Neural progenitor cell (in vitro differentiated cells): ENCODE measurements at regions not wholly inside any gene's neighbourhood (a gene's known extent, or its start where the extent isn't known, plus 50 kb on each side); places are given as distances from the start of the nearest gene placed in this dataset.

Experiments
- DNase-seq: peaks from one replicate; pipeline ENCODE4 v3.0.0-alpha.2; 2016; ENCODE audit warnings: low spot score
- H2AFZ ChIP-seq: fragments of 200-600 bp; sonication (generic); replicated peaks from 2 replicates; pipeline ENCODE4 v1.6.1; 2016; ENCODE audit warnings: antibody characterized with exemption
- H3F3A ChIP-seq: fragments of 200-600 bp; sonication (generic); 2 replicates; pipeline ENCODE4 v1.6.1; 2016; ENCODE audit warnings: antibody characterized with exemption, low read depth
- H3K27ac ChIP-seq: fragments of 200-600 bp; sonication (generic); 2 replicates; pipeline ENCODE4 v1.5.1; 2016; ENCODE audit warnings: mild to moderate bottlenecking
- H3K27me3 ChIP-seq: fragments of 200-600 bp; sonication (generic); 2 replicates; pipeline ENCODE4 v1.6.1; 2016; ENCODE audit warnings: mild to moderate bottlenecking, moderate library complexity
- H3K36me3 ChIP-seq: fragments of 200-600 bp; sonication (generic); 2 replicates; pipeline ENCODE4 v1.5.1; 2016
- H3K4me1 ChIP-seq: fragments of 200-600 bp; sonication (generic); 2 replicates; pipeline ENCODE4 v1.6.1; 2016; ENCODE audit warnings: mixed run types
- H3K4me2 ChIP-seq: fragments of 200-600 bp; sonication (generic); 2 replicates; pipeline ENCODE4 v1.6.1; 2016
- H3K4me3 ChIP-seq: fragments of 200-600 bp; sonication (generic); 2 replicates; pipeline ENCODE4 v1.5.1; 2016
- H3K79me2 ChIP-seq: fragments of 200-600 bp; sonication (generic); 2 replicates; pipeline ENCODE4 v1.6.1; 2016; ENCODE audit warnings: low read depth
- H3K9ac ChIP-seq: fragments of 200-600 bp; sonication (generic); 2 replicates; pipeline ENCODE4 v1.6.1; 2016
- H3K9me3 ChIP-seq: fragments of 200-600 bp; sonication (generic); 2 replicates; pipeline ENCODE4 v1.5.1; 2016; ENCODE audit warnings: low read depth
- H4K20me1 ChIP-seq: fragments of 200-600 bp; sonication (generic); 2 replicates; pipeline ENCODE4 v1.6.1; 2016; ENCODE audit warnings: low read depth
- H3K27ac Mint-ChIP-seq: 3 replicates; pipeline ENCODE4 v1.8.0; 2021; ENCODE audit warnings: mixed read lengths
- H3K27me3 Mint-ChIP-seq: 2 replicates; pipeline ENCODE4 v1.8.0; 2022; ENCODE audit warnings: low read depth, mild to moderate bottlenecking, inconsistent platforms, moderate library complexity, mixed read lengths; ENCODE audit not compliant: insufficient read depth
- H3K36me3 Mint-ChIP-seq: 3 replicates; pipeline ENCODE4 v1.8.0; 2021; ENCODE audit warnings: mixed read lengths
- H3K4me1 Mint-ChIP-seq: 3 replicates; pipeline ENCODE4 v1.8.0; 2021; ENCODE audit warnings: mixed read lengths
- H3K4me3 Mint-ChIP-seq: 3 replicates; pipeline ENCODE4 v1.8.0; 2021; ENCODE audit warnings: mild to moderate bottlenecking, moderate library complexity, mixed read lengths
- H3K9me3 Mint-ChIP-seq: 3 replicates; pipeline ENCODE4 v1.8.0; 2020; ENCODE audit warnings: mixed read lengths
- EZH2 ChIP-seq: fragments of 200-600 bp; sonication (generic); IDR thresholded peaks from 2 replicates; pipeline ENCODE4 v1.6.1; 2017; ENCODE audit warnings: antibody characterized with exemption, mild to moderate bottlenecking, moderate library complexity
- EZH2phosphoT487 ChIP-seq: fragments of 200-600 bp; sonication (generic); IDR thresholded peaks from 2 replicates; pipeline ENCODE4 v1.6.1; 2017; ENCODE audit warnings: antibody characterized with exemption
- TF ChIP-seq, protein P1 (sequence below): fragments of 200-600 bp; sonication (generic); IDR thresholded peaks from 2 replicates; pipeline ENCODE4 v1.5.1; 2017; ENCODE audit warnings: antibody characterized with exemption, mild to moderate bottlenecking

DNA sequence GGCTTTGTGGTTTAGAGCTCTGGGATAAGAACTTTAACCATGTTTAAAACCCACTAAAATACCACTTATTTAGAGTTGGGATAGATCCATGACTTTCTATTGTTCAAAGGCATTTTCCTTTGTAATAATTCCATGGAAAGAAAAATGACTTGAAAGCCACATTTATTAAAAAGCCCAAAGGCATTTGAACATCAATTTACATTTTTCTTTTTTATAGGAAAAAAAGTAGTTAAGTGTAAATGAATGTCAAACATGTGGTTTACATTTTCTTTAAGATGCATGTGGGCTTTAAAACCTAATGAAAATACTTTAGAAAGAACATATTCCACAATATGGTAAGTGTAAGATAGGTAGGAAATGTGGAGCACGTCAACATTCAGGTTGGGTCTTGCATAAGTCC, 443.2 kb downstream of the TOX3 start:
- H3K27me3 Mint-ChIP-seq = no peaks in the 10 kb centered on the region
- no peak overlapping the region for H3K27ac Mint-ChIP-seq
- Histone ChIP-seq H3K4me3 (no peak overlapping the region), H3K27me3 (no peaks in the 10 kb centered on the region), H2AFZ (no peak overlapping the region), H3F3A (no peaks in the 10 kb centered on the region), H3K36me3 (no peaks in the 10 kb centered on the region), H3K27ac (no peak overlapping the region), H3K79me2 (no peaks in the 10 kb centered on the region), H3K4me2 (no peak overlapping the region), H4K20me1 (no peaks in the 10 kb centered on the region), H3K9ac (no peak overlapping the region), H3K4me1 (no peaks in the 10 kb centered on the region), H3K9me3 (no peaks in the 10 kb centered on the region)
- no peaks in the 10 kb centered on the region for H3K9me3 Mint-ChIP-seq
- H3K4me1 Mint-ChIP-seq = no peaks in the 10 kb centered on the region
- no peaks in the 10 kb centered on the region for H3K36me3 Mint-ChIP-seq
- TF ChIP-seq EZH2phosphoT487 (no peak), EZH2 (no peak)
- H3K4me3 Mint-ChIP-seq = no peak overlapping the region
- DNase-seq = no peak

DNA sequence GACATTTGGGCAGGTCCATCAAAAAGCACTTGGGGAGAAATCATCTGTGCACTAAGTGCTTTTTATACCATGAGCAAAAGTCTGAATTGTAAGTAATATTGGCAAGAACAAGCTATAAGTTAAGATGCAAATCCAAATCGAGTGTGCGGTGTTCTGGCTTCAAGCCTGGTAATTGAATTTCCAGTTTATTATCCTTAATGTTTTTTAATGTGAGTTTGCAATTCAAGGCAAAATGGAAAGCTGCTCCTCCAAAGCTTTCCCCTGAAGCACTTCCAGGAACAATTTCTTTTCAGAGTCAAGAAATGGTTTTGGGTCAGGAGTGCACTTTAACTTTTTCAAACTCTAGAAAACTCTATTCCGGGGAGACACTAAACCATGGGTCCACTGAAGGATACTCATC, 445.7 kb downstream of the TOX3 start:
- H3K27me3 ChIP-seq = no peaks in the 10 kb centered on the region
- no peaks in the 10 kb centered on the region for H3K9me3 ChIP-seq
- no peak overlapping the region for H3K4me2 ChIP-seq
- no peaks in the 10 kb centered on the region for H3K36me3 Mint-ChIP-seq
- no peak overlapping the region for H3K27ac ChIP-seq
- no peak overlapping the region for H2AFZ ChIP-seq
- H3K9me3 Mint-ChIP-seq = no peaks in the 10 kb centered on the region
- no peaks in the 10 kb centered on the region for H4K20me1 ChIP-seq
- H3K27ac Mint-ChIP-seq = no peak overlapping the region
- no peak overlapping the region for H3K9ac ChIP-seq
- H3K4me1 Mint-ChIP-seq = no peaks in the 10 kb centered on the region
- H3K4me1 ChIP-seq = no peaks in the 10 kb centered on the region
- H3K79me2 ChIP-seq = no peaks in the 10 kb centered on the region
- H3K4me3 Mint-ChIP-seq = no peak overlapping the region
- no peak for TF ChIP-seq EZH2
- TF ChIP-seq, protein P1, sequence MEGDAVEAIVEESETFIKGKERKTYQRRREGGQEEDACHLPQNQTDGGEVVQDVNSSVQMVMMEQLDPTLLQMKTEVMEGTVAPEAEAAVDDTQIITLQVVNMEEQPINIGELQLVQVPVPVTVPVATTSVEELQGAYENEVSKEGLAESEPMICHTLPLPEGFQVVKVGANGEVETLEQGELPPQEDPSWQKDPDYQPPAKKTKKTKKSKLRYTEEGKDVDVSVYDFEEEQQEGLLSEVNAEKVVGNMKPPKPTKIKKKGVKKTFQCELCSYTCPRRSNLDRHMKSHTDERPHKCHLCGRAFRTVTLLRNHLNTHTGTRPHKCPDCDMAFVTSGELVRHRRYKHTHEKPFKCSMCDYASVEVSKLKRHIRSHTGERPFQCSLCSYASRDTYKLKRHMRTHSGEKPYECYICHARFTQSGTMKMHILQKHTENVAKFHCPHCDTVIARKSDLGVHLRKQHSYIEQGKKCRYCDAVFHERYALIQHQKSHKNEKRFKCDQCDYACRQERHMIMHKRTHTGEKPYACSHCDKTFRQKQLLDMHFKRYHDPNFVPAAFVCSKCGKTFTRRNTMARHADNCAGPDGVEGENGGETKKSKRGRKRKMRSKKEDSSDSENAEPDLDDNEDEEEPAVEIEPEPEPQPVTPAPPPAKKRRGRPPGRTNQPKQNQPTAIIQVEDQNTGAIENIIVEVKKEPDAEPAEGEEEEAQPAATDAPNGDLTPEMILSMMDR = no peak
- TF ChIP-seq EZH2phosphoT487 = no peak
- no peak overlapping the region for H3K4me3 ChIP-seq
- no peaks in the 10 kb centered on the region for H3K36me3 ChIP-seq
- no peaks in the 10 kb centered on the region for H3F3A ChIP-seq
- no peaks in the 10 kb centered on the region for H3K27me3 Mint-ChIP-seq
- DNase-seq = no peak

DNA sequence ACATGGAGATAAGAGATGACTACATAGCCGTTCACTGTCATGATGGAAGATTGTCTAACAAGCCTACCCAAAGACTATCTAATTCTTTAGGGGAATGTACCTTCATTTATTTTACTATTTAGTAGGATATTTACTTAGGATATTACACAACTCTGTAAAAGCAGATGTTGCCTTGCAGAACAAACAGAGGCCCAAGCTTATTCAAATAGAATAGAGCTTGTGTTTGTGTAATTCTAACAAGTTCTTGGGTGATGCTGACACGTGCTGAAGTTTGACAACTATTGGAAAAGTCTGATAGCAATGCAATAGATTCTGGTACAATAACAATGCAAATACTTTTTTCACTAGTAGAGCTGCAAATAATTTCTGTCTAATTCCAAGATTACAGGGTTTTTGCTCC, 447.6 kb downstream of the TOX3 start:
- Histone ChIP-seq H3F3A (no peaks in the 10 kb centered on the region), H4K20me1 (no peaks in the 10 kb centered on the region), H3K4me3 (no peak overlapping the region), H3K9me3 (no peaks in the 10 kb centered on the region), H3K27ac (no peak overlapping the region), H2AFZ (no peak overlapping the region), H3K79me2 (no peaks in the 10 kb centered on the region), H3K9ac (no peak overlapping the region), H3K4me2 (no peak overlapping the region), H3K4me1 (no peaks in the 10 kb centered on the region), H3K27me3 (no peaks in the 10 kb centered on the region), H3K36me3 (no peaks in the 10 kb centered on the region)
- Mint-ChIP-seq H3K27me3 (no peaks in the 10 kb centered on the region), H3K9me3 (no peaks in the 10 kb centered on the region), H3K36me3 (no peaks in the 10 kb centered on the region), H3K27ac (no peak overlapping the region), H3K4me3 (no peak overlapping the region), H3K4me1 (no peaks in the 10 kb centered on the region)
- DNase-seq = no peak
- TF ChIP-seq EZH2phosphoT487 = no peak
- TF ChIP-seq, protein P1 = no peak
- no peak for TF ChIP-seq EZH2

DNA sequence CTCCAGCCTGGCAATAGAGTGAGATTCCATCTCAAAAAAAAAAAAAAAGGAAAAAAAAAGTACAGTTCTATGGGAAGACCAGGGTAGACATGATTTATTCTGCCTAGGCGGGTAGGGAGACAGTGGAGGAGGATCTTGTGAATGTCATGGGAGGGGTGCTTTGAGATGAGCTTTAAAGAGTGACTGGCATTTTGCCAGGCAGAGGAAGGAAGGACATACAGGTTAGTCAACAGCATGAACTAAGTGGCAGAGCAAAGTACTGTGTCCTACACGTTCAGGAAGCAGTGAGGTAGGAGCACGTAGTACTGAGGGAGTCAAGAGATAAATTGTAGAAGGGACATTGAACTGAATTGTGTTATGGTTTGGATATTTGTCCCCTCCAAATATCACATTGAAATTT, 451.5 kb downstream of the TOX3 start:
- DNase-seq = no peak
- Histone ChIP-seq H3K27me3 (no peaks in the 10 kb centered on the region), H3F3A (no peaks in the 10 kb centered on the region), H2AFZ (no peak overlapping the region), H3K79me2 (no peaks in the 10 kb centered on the region), H3K27ac (no peak overlapping the region), H3K36me3 (no peaks in the 10 kb centered on the region), H3K9me3 (no peaks in the 10 kb centered on the region), H3K4me2 (no peak overlapping the region), H4K20me1 (no peaks in the 10 kb centered on the region), H3K4me1 (no peaks in the 10 kb centered on the region), H3K9ac (no peak overlapping the region), H3K4me3 (no peak overlapping the region)
- no peaks in the 10 kb centered on the region for H3K27me3 Mint-ChIP-seq
- no peaks in the 10 kb centered on the region for H3K4me1 Mint-ChIP-seq
- H3K9me3 Mint-ChIP-seq = no peaks in the 10 kb centered on the region
- TF ChIP-seq EZH2 = no peak
- TF ChIP-seq, protein P1 = no peak
- H3K36me3 Mint-ChIP-seq = no peaks in the 10 kb centered on the region
- no peak overlapping the region for H3K27ac Mint-ChIP-seq
- no peak overlapping the region for H3K4me3 Mint-ChIP-seq
